HG02610 (cell line): ENCODE measurements at regions not wholly inside any gene's neighbourhood (a gene's known extent, or its start where the extent isn't known, plus 50 kb on each side); places are given as distances from the start of the nearest gene placed in this dataset.

ENCODE experiments used
- ATAC-seq: cut with Tn5 transposase; IDR thresholded peaks from one replicate; pipeline ENCODE4 v1.9.1; 2021; ENCODE audit warnings: mild to moderate bottlenecking, moderate library complexity; ENCODE audit not compliant: unreplicated experiment

DNA sequence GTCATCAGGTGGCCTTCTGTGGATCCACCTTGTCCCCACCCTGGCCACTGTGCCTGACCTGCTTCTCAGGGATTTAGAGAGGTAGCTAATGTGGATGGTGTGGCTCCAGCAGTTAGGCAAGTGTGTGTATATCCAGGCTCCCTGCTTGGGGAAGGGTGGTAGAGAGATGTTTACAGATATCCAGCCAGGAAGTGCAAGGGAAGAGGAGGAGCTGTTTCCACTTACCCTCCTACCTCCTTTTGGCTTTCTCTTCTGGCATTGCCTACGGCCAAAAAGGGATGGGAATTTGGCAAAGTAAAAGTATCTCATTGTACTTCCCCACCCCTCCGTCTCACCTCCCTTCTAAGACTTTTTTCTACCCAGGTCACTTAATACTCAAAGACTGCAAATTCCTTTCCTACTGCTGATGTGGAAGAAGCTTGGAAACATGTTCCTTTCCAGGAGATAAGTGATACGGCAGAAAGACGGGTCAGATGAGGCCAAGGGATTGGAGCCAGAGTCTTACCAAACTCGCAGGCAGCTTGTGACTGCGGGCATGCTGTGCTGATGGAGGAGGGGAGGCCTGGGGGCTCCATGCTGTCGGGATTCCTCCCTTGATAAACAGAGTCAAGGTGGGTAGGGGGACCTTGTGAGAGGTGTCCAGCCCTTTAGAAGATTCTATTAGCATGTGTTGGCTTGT is 253.4 kb downstream of the PRL start:
- no peak for ATAC-seq

DNA sequence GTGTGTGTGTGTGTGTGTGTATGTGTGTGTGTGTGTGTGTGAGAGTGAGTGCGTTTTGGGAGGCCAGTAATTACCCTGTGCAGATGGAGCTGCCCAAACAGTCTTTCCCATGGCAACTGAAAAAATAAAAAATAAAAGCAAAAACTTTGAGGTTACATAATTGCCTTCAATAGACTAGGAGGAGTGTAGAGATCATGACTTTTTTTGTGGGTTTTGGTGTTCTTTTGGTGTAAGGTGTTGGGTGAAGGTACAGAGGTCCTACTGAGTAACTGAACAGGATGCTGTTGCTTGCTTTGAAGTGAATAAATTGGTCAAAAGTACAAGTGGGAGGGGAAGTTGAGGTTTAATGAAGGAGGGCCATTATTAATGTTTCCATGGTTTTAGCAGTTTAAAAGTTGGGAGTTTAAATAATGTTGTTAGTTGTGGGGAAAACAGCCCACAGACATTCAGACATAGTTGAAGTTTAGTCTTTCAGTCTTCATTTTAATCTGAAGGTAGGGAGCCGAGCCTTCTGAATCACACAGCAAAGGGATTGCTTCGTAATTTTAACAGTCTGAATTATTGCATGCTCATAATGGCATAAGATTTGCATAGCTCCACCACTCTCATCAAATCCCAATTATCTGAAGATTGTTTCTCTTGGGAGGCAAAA is 251.4 kb downstream of the PRL start:
- ATAC-seq, result no peak

- ATAC-seq, result no peak
These were observed 247.8 kb downstream of the PRL start for GRCh38 chr6:22049002-22049401.

- peak; percentile 57 for ATAC-seq
These were observed 243.3 kb downstream of the PRL start for GRCh38 chr6:22053391-22053997.

DNA sequence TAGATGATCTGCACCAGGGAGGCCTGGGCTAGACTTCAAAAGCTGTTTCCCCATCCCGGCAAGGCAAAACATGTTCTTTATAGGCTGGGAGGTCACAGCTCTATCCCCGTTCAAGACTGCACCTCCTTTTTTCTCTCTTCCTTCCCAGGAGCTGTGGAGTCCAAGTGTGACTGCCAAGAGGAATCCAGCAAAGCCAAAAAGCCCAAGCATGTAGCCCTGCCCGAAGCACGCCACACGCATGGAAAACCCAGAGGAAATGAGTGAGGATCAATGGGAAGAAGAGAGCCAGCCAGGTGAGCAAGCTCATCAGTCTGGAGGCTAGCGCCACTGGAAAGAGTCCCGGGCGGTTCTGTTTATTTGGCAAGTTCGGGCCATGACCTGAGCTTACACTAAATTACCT is 240.4 kb downstream of the PRL start:
- no peak for ATAC-seq

- no peak for ATAC-seq
These were observed 238.9 kb downstream of the PRL start for GRCh38 chr6:22057962-22058361.

GRCh38 chr6:22059126-22059525 is 237.7 kb downstream of the PRL start:
- no peak for ATAC-seq

GRCh38 chr6:22059946-22060345 is 236.9 kb downstream of the PRL start:
- no peak for ATAC-seq

GRCh38 chr6:22062807-22063408 is 233.9 kb downstream of the PRL start:
- ATAC-seq, result peak; percentile 71

DNA sequence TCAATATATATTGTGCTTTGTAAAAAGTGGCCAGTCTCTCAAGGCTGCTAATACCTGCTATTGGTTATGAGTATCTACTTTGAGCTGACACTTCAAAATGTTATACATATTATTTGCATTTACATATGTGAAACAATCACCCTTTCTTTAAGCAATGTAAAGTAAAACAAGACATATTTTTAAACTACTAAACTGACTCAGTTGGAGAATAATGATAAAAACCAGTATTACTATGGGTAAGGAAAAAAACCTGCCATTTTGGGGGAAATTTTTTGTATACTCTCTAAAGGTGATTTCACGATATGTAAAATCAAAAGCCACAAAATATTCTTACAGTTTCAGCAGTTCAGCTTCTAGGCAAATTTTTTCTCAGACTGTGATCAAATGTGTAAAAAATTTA is 232.3 kb downstream of the PRL start:
- ATAC-seq, result peak; percentile 35

DNA sequence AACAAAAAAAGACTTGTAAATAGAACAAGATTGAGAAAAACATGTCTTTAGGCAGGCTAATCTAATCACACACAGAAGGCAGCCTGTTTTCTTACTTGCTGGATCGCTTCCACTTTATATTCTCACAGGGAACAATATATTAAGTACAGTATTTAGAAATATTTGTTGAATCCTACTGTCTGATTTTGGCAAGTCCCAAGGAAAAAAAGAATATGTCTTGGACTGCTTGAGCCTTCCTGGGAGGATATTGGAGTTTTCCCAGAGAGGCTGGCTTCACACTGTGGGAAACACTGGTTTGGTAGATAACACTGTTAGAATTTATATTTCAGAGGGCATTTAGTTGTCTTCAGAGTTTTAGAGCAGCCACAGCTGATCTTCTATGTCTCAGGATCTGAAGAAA is 229.7 kb downstream of the PRL start:
- no peak for ATAC-seq

DNA sequence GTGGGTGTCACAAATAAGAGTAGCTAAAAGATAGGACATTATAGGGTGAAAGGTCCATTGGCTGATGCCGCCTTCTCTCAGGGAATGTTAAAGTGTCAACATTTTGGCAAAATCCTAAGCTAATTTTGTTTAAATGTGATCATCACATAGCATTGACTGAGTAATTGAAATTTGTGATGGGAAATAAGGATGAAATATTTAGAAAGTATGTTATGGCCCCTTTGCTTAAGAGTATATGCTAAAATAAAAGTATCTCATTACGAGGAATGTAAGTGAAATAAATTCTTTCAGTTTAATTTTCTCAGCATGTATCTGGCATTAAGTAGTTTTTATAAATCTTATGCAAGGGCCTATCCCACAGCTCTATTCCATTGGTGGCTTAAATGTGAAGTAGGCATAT is 229.2 kb downstream of the PRL start:
- no peak for ATAC-seq

DNA sequence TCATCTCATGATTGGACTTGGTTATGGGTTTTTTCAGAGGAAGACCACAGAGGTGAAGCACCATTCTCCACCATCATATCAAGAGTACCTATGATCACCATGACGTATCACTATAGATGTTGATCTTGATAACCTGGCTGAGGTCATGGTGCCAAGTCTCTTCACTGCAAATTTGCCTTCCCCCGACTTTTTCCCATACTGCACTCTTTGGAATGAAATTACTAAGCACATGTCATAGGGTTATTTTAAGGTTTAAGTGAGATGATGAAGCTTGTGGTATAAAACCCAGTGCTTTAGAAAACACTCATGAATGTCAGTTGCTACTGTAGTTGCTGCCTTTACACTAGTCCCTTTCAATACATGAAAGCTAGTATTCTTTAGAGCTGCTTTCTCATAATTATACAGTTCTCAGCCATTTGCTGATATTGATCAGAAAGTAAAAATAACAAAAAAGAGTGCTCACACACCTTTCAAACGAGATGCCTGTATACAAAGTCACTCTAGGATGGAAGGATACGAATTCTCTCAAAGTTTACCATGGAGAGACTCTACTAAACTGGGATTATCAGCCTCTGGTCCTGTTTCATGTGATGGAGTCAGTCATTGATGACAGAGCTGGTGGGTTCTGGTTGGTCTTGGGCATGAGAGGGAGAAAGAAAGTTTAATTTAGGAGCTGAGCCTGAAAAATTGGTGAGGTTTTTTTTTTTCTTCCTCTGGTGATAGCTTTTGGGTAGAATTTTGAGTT is 228.1 kb downstream of the PRL start:
- ATAC-seq, result peak; percentile 84

DNA sequence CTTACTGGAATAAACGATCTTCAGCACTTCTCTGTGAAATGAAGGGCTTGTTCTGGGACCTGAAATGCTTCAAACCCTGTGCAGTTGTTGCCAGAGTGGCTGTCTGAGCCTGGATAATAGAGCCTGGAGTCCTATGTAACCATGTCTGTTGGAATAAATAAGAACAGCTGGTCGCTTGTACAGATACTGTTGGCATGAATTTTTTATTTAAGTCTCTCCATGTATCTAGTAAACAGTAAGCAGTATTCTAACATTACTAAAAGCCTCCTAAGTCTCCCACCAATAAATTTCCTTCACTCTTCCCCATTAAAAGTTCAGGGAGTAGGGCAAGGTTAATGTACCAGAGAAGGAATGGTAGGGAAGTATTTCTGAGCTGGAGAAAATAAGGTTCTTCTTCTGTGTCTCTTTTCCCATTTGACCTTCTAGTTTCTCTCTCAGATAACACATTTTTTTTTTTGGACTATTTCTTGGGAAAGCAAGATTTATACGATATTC is 227.5 kb downstream of the PRL start:
- ATAC-seq, result no peak

GRCh38 chr6:22071270-22072041 is 225.4 kb downstream of the PRL start:
- no peak for ATAC-seq

DNA sequence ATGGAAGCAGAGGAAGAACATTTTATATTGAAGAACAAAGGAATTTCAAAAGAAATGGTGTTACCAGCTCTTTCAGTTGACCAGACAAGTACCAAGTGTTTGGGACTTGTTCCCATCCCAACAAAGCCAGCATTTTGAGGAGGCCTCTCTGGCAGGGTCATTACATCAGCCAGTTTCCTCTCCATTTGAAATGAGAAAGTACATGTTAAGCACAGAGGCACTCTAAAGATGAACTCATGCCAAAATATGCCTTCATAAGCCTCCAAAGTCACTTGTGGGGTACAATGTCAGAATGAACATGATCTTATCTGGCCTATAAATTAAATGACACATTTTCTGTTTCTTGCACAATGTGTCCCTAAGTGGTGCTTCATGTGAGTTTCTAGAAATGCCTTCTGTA is 223.9 kb downstream of the PRL start:
- no peak for ATAC-seq

GRCh38 chr6:22073516-22074198 is 223.2 kb downstream of the PRL start:
- no peak for ATAC-seq

- ATAC-seq, result no peak
These were observed 218.5 kb downstream of the PRL start for GRCh38 chr6:22078288-22078687.

DNA sequence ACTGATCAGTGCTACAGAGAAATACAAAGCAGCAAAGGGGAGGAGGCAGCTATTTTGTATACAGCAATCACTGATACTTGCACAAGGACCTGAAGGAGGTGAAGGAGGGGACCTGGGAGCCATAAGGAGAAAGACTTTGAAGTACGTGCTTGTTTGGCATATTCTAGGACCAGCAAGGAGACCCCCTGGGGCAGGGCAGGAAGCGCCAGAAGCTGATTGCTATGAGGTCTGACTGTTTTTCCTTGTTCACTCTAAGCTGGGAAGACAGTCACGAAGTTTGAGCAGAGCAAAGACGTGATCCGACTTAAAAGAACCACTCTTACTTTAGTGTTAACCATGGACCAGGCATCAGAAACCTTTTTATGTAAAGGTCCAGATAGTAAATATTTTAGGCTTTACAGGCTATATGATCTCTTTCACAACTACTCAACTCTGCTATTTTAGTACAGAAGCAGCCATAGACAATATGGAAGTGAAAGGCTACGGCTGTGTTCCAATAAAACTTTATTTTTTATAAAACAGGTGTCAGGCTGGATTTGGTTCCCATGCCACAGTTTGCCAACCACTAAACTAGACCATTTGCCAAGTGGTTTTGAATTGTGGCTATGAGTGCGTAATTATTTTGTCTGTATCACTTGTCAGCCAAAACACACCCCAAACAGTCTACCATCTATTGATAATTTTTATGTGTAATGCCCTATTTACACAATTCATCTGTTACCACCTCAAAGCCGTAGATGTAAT is 217.9 kb downstream of the PRL start:
- no peak for ATAC-seq
